IgD-negative memory B cell (primary cell): ENCODE measurements at regions not wholly inside any gene's neighbourhood (a gene's known extent, or its start where the extent isn't known, plus 50 kb on each side); places are given as distances from the start of the nearest gene placed in this dataset.
A peak's percentile ranks its signal among the peaks of the same experiment; 100 is the strongest.

Experiments used
- H3K27ac Mint-ChIP-seq, 3 donors: one replicate each; pipeline ENCODE4 v1.8.0; 2020 to 2022; ENCODE audit warnings: mild to moderate bottlenecking in 3 of 3, mixed read lengths in 3 of 3, moderate library complexity in 1 of 3
- H3K27me3 Mint-ChIP-seq: one replicate; pipeline ENCODE4 v1.8.0; 2021; ENCODE audit warnings: mixed read lengths
- H3K36me3 Mint-ChIP-seq: one replicate; pipeline ENCODE4 v1.8.0; 2020; ENCODE audit warnings: mild to moderate bottlenecking, mixed read lengths
- H3K4me1 Mint-ChIP-seq, 3 donors: one replicate each; pipeline ENCODE4 v1.8.0; 2020 to 2022; ENCODE audit warnings: mixed read lengths in 3 of 3, mild to moderate bottlenecking in 1 of 3
- H3K4me3 Mint-ChIP-seq, 4 donors: one replicate each; pipeline ENCODE4 v1.8.0; 2020 to 2022; ENCODE audit warnings: mild to moderate bottlenecking in 4 of 4, mixed read lengths in 4 of 4, moderate library complexity in 3 of 4
- H3K9me3 Mint-ChIP-seq, 3 donors: one replicate each; pipeline ENCODE4 v1.8.0; 2020 to 2021; ENCODE audit warnings: mixed read lengths in 3 of 3, mild to moderate bottlenecking in 1 of 3

GRCh38 chr3:189534531-189534930 is 96.7 kb upstream of the TP63 start:
- Mint-ChIP-seq H3K9me3 (peaks cover 0 to 2% (median 0%) of the 10 kb centered on the region in 3 donors), H3K36me3 (peaks cover 2% of the 10 kb centered on the region), H3K4me3 (no peak overlapping the region), H3K27ac (no peak overlapping the region), H3K4me1 (peaks cover 0 to 4% (median 0%) of the 10 kb centered on the region in 3 donors), H3K27me3 (no peaks in the 10 kb centered on the region)

DNA sequence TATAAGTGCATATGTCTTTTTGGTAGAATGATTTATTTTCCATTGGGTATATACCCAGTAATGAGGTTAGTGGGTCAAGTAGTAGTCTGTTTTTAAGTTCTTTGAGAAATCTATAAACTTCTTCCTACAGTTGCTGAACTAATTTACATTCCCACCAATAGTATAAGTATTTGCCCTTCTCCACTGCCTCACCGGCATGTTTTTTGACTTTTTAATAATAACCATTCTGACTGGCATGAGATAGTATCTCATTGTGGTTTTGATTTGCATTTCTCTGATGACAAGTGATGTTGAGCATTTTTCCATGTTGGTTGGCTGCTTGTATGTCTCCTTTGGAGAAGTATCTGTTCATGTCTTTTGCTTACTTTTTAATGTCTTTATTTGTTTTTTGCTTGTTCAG is 94.1 kb upstream of the TP63 start:
- Mint-ChIP-seq H3K27me3 (no peaks in the 10 kb centered on the region), H3K36me3 (peaks cover 2% of the 10 kb centered on the region), H3K27ac (no peak overlapping the region), H3K4me1 (no peaks in the 10 kb centered on the region), H3K4me3 (no peak overlapping the region), H3K9me3 (peaks cover 0 to 2% (median 0%) of the 10 kb centered on the region in 3 donors)

- Mint-ChIP-seq H3K4me1 (no peaks in the 10 kb centered on the region), H3K36me3 (peaks cover 2% of the 10 kb centered on the region), H3K9me3 (peaks cover 11 to 48% (median 11%) of the 10 kb centered on the region in 3 donors), H3K4me3 (no peak overlapping the region), H3K27me3 (no peaks in the 10 kb centered on the region), H3K27ac (no peak overlapping the region)
These were observed 83.7 kb upstream of the TP63 start for GRCh38 chr3:189547448-189547847.

GRCh38 chr3:189548053-189548452 is 83.1 kb upstream of the TP63 start:
- H3K4me3 Mint-ChIP-seq: no peak overlapping the region
- H3K4me1 Mint-ChIP-seq: no peaks in the 10 kb centered on the region
- peaks cover 11 to 48% (median 11%) of the 10 kb centered on the region in 3 donors for H3K9me3 Mint-ChIP-seq
- H3K36me3 Mint-ChIP-seq: peaks cover 2% of the 10 kb centered on the region
- no peaks in the 10 kb centered on the region for H3K27me3 Mint-ChIP-seq
- no peak overlapping the region for H3K27ac Mint-ChIP-seq

DNA sequence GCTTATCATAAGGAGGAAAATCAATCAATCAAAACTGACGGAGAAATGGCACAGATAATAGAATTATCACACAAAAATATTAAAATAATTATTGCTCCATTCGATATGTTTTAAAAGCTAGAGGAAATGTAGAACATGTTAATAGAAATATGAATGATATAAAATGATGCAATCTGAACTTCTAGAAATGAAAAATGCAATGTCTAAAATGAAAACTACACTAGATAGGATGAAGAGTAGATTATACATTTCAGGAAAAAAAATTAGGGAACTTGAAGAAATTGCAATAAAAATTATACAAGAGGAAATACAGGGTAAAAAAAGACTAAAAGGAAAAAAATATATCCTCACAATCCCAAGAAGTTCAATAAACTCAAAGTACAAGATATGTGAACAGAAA is 80.2 kb upstream of the TP63 start:
- Mint-ChIP-seq H3K4me1 (no peaks in the 10 kb centered on the region), H3K27me3 (no peaks in the 10 kb centered on the region), H3K4me3 (no peak overlapping the region), H3K36me3 (no peaks in the 10 kb centered on the region), H3K27ac (peak overlapping the region in 1 of 3 donors; percentile 65), H3K9me3 (peaks cover 10 to 41% (median 11%) of the 10 kb centered on the region in 3 donors)

DNA sequence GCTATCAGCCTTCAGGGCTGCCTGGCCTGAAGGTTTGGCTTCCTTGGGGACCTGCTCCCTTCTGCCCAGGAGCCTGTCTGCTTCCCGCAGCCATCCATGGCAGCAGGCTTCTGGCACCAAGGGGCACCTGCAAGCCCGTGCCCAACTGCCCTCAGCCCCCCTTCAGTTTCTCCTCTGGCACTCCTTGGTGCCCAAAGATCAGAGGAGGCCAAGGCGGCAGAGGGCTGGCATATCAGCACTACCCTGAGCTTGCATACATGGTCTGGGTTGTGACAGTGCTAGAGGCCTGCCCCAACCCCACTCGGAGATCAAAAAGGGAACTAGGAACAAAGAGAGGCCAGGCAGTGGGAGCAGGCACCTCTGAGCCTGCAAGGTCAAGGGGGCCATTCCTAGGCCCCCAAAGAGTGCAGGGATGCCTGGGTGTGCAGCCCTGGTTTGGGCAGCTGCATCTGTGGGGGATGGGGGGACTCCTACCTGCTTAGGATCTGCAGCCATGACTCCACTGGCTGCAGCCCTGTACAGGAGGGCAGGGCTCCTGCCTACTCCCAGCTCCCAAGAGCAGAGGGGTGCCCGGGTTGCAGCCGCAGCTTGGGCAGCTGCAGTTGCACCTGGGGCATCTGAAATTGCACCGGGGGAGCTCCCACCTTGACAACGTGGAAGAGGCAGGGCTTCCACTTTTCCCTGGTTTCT is 76.2 kb upstream of the TP63 start:
- no peak overlapping the region for H3K4me3 Mint-ChIP-seq
- no peaks in the 10 kb centered on the region for H3K4me1 Mint-ChIP-seq
- no peaks in the 10 kb centered on the region for H3K27me3 Mint-ChIP-seq
- H3K27ac Mint-ChIP-seq: no peak overlapping the region
- H3K36me3 Mint-ChIP-seq: no peaks in the 10 kb centered on the region
- H3K9me3 Mint-ChIP-seq: peaks cover 3 to 27% (median 7%) of the 10 kb centered on the region in 3 donors

DNA sequence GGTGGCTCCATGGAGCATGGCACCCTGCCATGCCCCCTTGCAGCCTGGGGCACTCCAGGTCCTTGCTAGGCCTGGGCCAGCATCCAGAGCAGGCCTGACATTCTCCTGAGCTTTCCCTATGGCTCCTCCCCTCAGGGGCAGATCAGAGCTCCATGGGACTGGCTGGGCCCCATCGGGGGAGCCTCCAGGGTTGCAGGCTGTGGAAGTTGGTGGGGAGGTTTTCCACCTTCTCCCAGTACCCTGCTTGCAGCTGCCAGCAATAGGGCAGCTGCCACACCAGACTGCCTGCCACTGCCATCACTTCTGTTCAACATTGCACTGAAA is 75.7 kb upstream of the TP63 start:
- Mint-ChIP-seq H3K27ac (no peak overlapping the region), H3K4me1 (no peaks in the 10 kb centered on the region), H3K27me3 (no peaks in the 10 kb centered on the region), H3K9me3 (peaks cover 3 to 22% (median 7%) of the 10 kb centered on the region in 3 donors), H3K36me3 (no peaks in the 10 kb centered on the region), H3K4me3 (no peak overlapping the region)

DNA sequence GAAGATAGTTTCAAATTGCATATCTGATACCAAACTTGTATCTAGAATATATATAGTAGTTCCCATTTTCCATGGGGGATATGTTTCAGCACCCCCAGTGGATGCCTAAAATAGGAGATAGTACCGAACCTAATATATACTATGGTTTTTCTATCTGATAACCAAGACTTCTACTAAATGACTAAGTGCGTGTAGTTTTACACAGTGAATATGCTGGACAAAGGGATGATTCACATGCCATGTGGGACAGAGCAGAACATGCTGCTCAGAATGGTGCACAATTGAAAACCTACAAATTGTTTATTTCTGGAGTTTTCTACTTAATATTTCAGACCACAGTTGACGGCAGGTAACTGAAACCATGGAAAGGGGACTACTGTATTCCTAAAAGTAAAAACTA is 73.4 kb upstream of the TP63 start:
- Mint-ChIP-seq H3K27ac (no peak overlapping the region), H3K36me3 (no peaks in the 10 kb centered on the region), H3K9me3 (peaks cover 1 to 9% (median 2%) of the 10 kb centered on the region in 3 donors), H3K4me1 (peaks cover 0 to 7% (median 5%) of the 10 kb centered on the region in 3 donors), H3K4me3 (no peak overlapping the region), H3K27me3 (no peaks in the 10 kb centered on the region)

DNA sequence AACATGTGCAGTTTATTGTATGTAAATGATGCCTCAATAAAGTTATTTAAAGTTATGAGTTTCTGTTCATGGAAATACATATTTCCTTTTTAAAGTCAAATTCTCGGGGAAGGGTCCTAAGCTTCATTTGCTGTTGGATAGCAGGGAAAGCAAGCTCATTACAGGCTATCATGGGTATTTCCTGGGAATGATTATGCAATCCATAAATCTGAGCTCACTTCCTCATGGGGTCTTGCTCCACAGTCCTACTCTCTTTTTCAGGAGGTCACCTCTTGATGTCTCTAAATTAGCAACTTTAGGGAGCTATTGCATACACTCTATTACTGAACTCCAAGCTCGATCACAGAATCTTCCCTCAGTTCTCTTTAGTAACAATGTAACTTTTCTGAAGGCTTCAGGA is 69.9 kb upstream of the TP63 start:
- Mint-ChIP-seq H3K4me1 (peaks cover 10 to 20% (median 15%) of the 10 kb centered on the region in 3 donors), H3K4me3 (no peak overlapping the region), H3K36me3 (no peaks in the 10 kb centered on the region), H3K9me3 (peaks cover 1 to 9% (median 2%) of the 10 kb centered on the region in 3 donors), H3K27me3 (no peaks in the 10 kb centered on the region), H3K27ac (no peak overlapping the region)

DNA sequence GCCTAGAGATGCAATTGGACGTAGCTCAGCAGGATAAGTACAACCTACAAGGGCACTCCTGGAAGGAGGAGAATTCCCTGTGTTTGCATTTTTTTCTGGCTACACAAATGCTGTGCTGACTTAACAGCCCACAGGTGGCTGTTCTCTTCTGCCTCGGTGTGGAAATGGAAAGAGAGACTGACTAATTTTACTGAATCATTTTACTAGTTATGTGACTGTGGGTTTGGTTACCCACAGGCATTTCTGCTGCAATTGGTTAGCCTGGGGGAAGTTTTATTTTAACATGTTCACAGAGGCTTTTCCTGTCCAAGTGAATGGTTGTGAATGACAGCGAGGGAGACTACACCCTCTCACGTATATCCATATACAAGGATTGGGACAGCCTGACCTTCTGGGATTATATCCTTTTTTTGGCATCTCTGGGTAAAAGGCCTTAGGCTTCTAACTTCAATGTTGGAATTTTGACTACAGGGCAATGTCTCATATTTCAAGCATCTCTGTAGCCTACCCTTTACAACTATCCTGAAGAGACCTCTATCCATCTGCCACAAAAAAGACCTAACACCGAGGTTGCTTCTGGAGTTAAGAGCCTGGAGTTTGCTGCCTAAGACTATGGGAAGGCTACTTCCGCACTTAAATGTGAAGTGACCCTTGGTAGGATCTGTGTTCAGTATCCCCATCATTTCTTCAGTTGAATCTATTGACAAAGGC is 67.2 kb upstream of the TP63 start:
- Mint-ChIP-seq H3K9me3 (no peaks in the 10 kb centered on the region), H3K4me1 (peaks cover 23 to 44% (median 27%) of the 10 kb centered on the region in 3 donors), H3K27me3 (no peaks in the 10 kb centered on the region), H3K27ac (no peak overlapping the region), H3K4me3 (peak overlapping the region in 1 of 4 donors; percentile 67), H3K36me3 (no peaks in the 10 kb centered on the region)

DNA sequence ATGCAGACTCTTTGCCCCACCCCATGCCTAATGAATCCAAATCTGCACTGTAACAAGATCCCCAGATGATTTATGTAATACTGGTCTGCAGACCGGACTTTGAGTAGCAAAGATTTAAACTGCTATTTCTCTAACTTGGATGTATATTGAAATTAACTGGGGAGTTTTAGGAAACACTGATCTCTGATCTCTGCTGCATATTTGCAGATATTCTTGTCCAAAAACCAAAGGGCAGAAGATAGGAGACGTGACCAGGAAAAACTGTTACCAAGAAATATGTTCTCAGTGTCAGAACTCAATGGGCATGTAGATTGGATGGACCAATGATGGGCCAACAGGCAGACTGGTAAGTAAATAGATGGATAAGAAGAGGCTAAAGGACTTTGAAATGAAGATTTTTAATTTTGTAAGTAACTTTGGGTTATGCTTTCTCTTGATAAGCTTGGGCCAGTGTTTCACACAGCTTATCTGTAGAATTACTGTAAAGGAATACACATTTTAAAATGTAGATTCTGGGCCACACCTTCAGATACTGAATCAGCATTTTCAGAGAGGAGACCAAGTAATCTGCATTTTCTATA is 64.5 kb upstream of the TP63 start:
- Mint-ChIP-seq H3K4me1 (peaks cover 32 to 57% (median 33%) of the 10 kb centered on the region in 3 donors), H3K27ac (no peak overlapping the region), H3K27me3 (no peaks in the 10 kb centered on the region), H3K9me3 (no peaks in the 10 kb centered on the region), H3K4me3 (peak overlapping the region in 1 of 4 donors; percentile 15), H3K36me3 (no peaks in the 10 kb centered on the region)

DNA sequence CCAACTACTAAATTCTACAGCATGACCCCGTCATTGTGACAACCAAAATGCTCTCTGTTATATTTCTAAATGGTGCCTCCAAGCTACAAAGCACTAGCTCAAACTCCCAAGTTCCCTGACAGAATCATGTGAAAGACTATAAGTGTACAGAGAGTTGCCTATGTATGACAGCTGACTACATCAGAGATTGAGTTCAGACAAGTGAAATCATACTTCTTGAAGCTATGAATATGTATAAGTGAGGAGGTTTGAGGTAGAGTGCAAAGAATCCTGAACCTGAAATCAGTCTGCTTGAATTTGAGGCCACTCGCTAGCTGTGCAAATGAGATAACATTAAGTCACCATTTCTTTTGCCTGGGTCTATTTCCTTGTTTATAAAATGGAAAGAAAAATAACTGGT is 63.9 kb upstream of the TP63 start:
- Mint-ChIP-seq H3K36me3 (no peaks in the 10 kb centered on the region), H3K4me3 (peak overlapping the region in 1 of 4 donors; percentile 1), H3K4me1 (peaks cover 32 to 55% (median 35%) of the 10 kb centered on the region in 3 donors), H3K27ac (peak overlapping the region in 1 of 3 donors; percentile 78), H3K27me3 (no peaks in the 10 kb centered on the region), H3K9me3 (no peaks in the 10 kb centered on the region)

DNA sequence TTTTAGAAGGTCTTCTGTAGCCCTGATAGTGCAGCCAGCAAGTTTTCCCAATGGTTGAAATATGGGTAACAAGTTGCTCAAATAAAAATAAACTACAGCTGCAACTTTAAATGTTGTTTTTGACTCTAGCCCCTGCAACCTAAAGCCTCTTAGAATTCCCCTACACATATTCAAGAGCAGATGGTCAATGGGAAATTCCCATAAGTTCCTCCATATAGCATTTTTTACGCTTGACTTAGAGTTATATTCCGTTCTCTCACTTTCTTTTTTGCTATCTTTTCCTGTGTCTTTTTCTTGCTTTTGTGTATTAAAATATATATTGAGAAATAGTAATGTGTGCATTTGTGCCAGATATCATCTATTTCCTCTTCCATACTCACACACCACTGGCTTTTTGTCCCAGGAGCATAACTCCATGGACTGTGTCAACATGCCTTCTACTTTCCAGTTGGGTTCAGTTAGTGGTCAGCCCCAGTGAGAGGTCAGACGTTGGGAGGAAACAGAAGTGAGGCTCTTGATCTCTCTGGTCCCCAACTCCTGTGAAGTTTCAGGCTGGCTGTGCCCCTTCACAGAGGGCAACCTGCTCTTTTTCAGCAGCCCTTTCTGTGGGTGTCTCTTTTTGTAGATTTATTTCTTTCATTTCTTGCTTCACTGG is 63.3 kb upstream of the TP63 start:
- Mint-ChIP-seq H3K4me3 (peak overlapping the region in 2 of 4 donors; percentile 26 to 43), H3K27me3 (no peaks in the 10 kb centered on the region), H3K36me3 (no peaks in the 10 kb centered on the region), H3K9me3 (no peaks in the 10 kb centered on the region), H3K4me1 (peaks cover 29 to 51% (median 37%) of the 10 kb centered on the region in 3 donors), H3K27ac (peak overlapping the region in 2 of 3 donors; percentile 6 to 78)

DNA sequence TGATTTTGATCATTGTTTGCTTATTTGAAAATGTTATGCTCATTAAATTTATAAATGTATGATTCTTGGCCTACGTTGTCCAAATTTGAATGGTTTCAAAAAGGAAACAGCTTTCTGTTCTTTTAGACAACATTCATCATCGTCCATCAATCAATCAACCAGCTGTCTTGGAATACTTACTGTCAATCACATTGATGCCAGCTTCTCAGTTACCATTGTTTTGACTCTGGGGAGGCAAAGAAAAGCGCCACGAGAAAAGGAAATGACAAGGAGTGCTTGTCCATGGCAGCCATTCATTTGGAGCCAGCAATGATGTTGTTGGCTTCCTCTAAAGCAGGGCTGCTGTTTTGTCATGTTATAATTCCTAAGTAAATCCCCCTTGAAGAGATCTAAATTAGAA is 62.2 kb upstream of the TP63 start:
- Mint-ChIP-seq H3K4me3 (no peak overlapping the region), H3K4me1 (peaks cover 27 to 48% (median 33%) of the 10 kb centered on the region in 3 donors), H3K36me3 (no peaks in the 10 kb centered on the region), H3K27ac (peak overlapping the region in 1 of 3 donors; percentile 6), H3K27me3 (no peaks in the 10 kb centered on the region), H3K9me3 (no peaks in the 10 kb centered on the region)

DNA sequence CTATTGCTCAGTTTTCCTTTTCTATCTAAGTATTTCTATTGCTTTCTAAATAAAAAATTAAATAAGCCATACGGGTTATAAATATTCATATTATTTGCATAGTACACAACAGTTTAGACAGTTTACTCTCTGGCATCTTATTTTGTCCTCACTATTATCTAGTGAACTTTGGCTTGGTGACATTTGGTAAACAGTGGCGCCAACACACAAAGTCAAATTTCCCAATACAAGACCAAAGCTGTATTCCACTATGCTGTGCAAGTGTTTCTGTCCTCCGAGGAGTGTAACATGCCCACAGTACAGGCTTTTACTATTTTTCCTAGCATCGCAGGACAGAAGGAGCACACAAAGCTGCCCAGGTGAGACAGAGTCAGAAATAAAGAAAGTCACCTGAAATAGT is 61.7 kb upstream of the TP63 start:
- Mint-ChIP-seq H3K4me1 (peaks cover 22 to 43% (median 31%) of the 10 kb centered on the region in 3 donors), H3K27ac (no peak overlapping the region), H3K4me3 (no peak overlapping the region), H3K27me3 (no peaks in the 10 kb centered on the region), H3K36me3 (no peaks in the 10 kb centered on the region), H3K9me3 (no peaks in the 10 kb centered on the region)
